GM18867 (cell line): ENCODE measurements at regions not wholly inside any gene's neighbourhood (a gene's known extent, or its start where the extent isn't known, plus 50 kb on each side); places are given as distances from the start of the nearest gene placed in this dataset.

Experiments used
- ATAC-seq: cut with Tn5 transposase; IDR thresholded peaks from one replicate; pipeline ENCODE4 v1.9.1; 2021; ENCODE audit warnings: mild to moderate bottlenecking, moderate library complexity; ENCODE audit not compliant: unreplicated experiment

GRCh38 chr2:234840336-234840735 lies 111.5 kb upstream of the SH3BP4 start:
- ATAC-seq = no peak

- no peak for ATAC-seq
Observed at GRCh38 chr2:234839285-234839684, 112.5 kb upstream of the SH3BP4 start.

- no peak for ATAC-seq
Observed at GRCh38 chr2:234836271-234836670, 115.5 kb upstream of the SH3BP4 start.

- no peak for ATAC-seq
Observed at GRCh38 chr2:234835738-234836137, 116.1 kb upstream of the SH3BP4 start.

- no peak for ATAC-seq
Observed at GRCh38 chr2:234834228-234834923, 117.4 kb upstream of the SH3BP4 start.

GRCh38 chr2:234830853-234831252 lies 121.0 kb upstream of the SH3BP4 start:
- no peak for ATAC-seq

- ATAC-seq = no peak
Observed at GRCh38 chr2:234829074-234829455, 122.8 kb upstream of the SH3BP4 start.

- ATAC-seq = no peak
Observed at GRCh38 chr2:234828382-234829073, 123.3 kb upstream of the SH3BP4 start.

GRCh38 chr2:234827096-234827860 lies 124.5 kb upstream of the SH3BP4 start:
- no peak for ATAC-seq

GRCh38 chr2:234826681-234827080 lies 125.1 kb upstream of the SH3BP4 start:
- ATAC-seq = no peak

GRCh38 chr2:234825616-234826015 lies 126.2 kb upstream of the SH3BP4 start:
- ATAC-seq = no peak

GRCh38 chr2:234823877-234824376 lies 127.9 kb upstream of the SH3BP4 start:
- ATAC-seq = no peak

GRCh38 chr2:234823196-234823876 lies 128.5 kb upstream of the SH3BP4 start:
- ATAC-seq = no peak

GRCh38 chr2:234821946-234822475 lies 129.8 kb upstream of the SH3BP4 start:
- ATAC-seq = no peak

- ATAC-seq = no peak
Observed at GRCh38 chr2:234818937-234819336, 132.9 kb upstream of the SH3BP4 start.

GRCh38 chr2:234816491-234816890 lies 135.3 kb upstream of the SH3BP4 start:
- no peak for ATAC-seq

GRCh38 chr2:234816056-234816455 lies 135.8 kb upstream of the SH3BP4 start:
- ATAC-seq = no peak

- ATAC-seq = no peak
Observed at GRCh38 chr2:234814374-234814773, 137.4 kb upstream of the SH3BP4 start.

- no peak for ATAC-seq
Observed at GRCh38 chr2:234812851-234813250, 139.0 kb upstream of the SH3BP4 start.

- ATAC-seq = no peak
Observed at GRCh38 chr2:234808907-234809306, 142.9 kb upstream of the SH3BP4 start.

GRCh38 chr2:234806818-234807217 lies 145.0 kb upstream of the SH3BP4 start:
- no peak for ATAC-seq
